B cell (primary cell): ENCODE measurements at regions not wholly inside any gene's neighbourhood (a gene's known extent, or its start where the extent isn't known, plus 50 kb on each side); places are given as distances from the start of the nearest gene placed in this dataset.

ENCODE experiments used
- ATAC-seq: fragments of 200-7000 bp; cut with Tn5 transposase; one replicate; pipeline ENCODE4 v1.10.0; 2021; ENCODE audit warnings: low read depth, mild to moderate bottlenecking, moderate number of reproducible peaks, moderate library complexity
- CTCF ChIA-PET: fragments of 350-600 bp; sonication (Branson Sonifier 250); formaldehyde crosslinking; loops from one replicate; lab custom pipeline; 2021; ENCODE audit warnings: antibody characterized with exemption, inconsistent platforms; lab: Charles Lee
- POLR2A ChIA-PET: fragments of 350-600 bp; sonication (Branson Sonifier 250); formaldehyde crosslinking; loops from one replicate; lab custom pipeline; 2021; ENCODE audit warnings: antibody characterized with exemption; lab: Charles Lee
- DNase-seq: peaks from one replicate; pipeline ENCODE4 v3.0.0; 2013
- H2AFZ ChIP-seq: 2 replicates; pipeline ENCODE4 v1.6.1; 2012; ENCODE audit warnings: mild to moderate bottlenecking, low read depth, low read length; ENCODE audit not compliant: insufficient read depth, poor library complexity, severe bottlenecking
- H3K27ac ChIP-seq, 2 donors: 1 replicate in 1 of 2; 2 replicates in 1 of 2; pipeline ENCODE4 v1.5.1; 2012 to 2013; ENCODE audit warnings: low read length in 2 of 2, mild to moderate bottlenecking in 2 of 2, moderate library complexity in 1 of 2
- H3K27me3 ChIP-seq, 4 experiments: fragments of 200-600 bp in 1 of 4; sonication (generic) in 1 of 4; replicated peaks in 1 of 4; 1 replicate in 2 of 4; 2 replicates in 2 of 4; pipeline versions ENCODE4 v1.6.1 to v1.7.0; 2013 to 2016; ENCODE audit warnings: low read length in 3 of 4, mild to moderate bottlenecking in 2 of 4, mixed read lengths in 1 of 4, moderate library complexity in 1 of 4; ENCODE audit not compliant: insufficient read depth in 4 of 4, control insufficient read depth in 3 of 4; ENCODE audit errors: control extremely low read depth in 1 of 4
- H3K36me3 ChIP-seq, 2 experiments: replicated peaks in 1 of 2; 1 replicate in 1 of 2; 2 replicates in 1 of 2; pipeline versions ENCODE4 v1.6.1 to v1.7.1; 2013; ENCODE audit warnings: low read length in 1 of 2; ENCODE audit not compliant: insufficient read depth in 2 of 2, control insufficient read depth in 1 of 2; ENCODE audit errors: control extremely low read depth in 1 of 2, extremely low read depth in 1 of 2
- H3K4me1 ChIP-seq, 2 donors: fragments of 200-600 bp in 1 of 2; sonication (generic) in 1 of 2; 1 replicate in 1 of 2; 2 replicates in 1 of 2; pipeline versions ENCODE4 v1.5.1 to v1.6.1; 2013 to 2017; ENCODE audit warnings: low read length in 2 of 2; ENCODE audit not compliant: control insufficient read depth in 2 of 2, insufficient read depth in 2 of 2
- H3K4me2 ChIP-seq: replicated peaks from 2 replicates; pipeline ENCODE3; 2012; ENCODE audit warnings: mild to moderate bottlenecking, low read depth, low read length; ENCODE audit not compliant: poor library complexity, severe bottlenecking
- H3K4me3 ChIP-seq, 5 experiments: fragments of 200-600 bp in 1 of 5; sonication (generic) in 1 of 5; 1 replicate in 3 of 5; 2 replicates in 2 of 5; pipeline versions ENCODE4 v1.5.1 to v1.7.0; 2011 to 2016; ENCODE audit warnings: low read length in 4 of 5, mild to moderate bottlenecking in 4 of 5, low read depth in 2 of 5, control low read depth in 1 of 5, moderate library complexity in 1 of 5; ENCODE audit not compliant: insufficient read depth in 1 of 5; ENCODE audit errors: control extremely low read depth in 1 of 5, extremely low read depth in 1 of 5
- H3K79me2 ChIP-seq: fragments of 200-600 bp; sonication (generic); one replicate; pipeline ENCODE4 v1.6.0; 2016; ENCODE audit warnings: low read length; ENCODE audit not compliant: control insufficient read depth, insufficient read depth
- H3K9ac ChIP-seq: fragments of 200-600 bp; sonication (generic); 2 replicates; pipeline ENCODE4 v1.6.1; 2017; ENCODE audit warnings: mild to moderate bottlenecking, low read length, moderate library complexity
- H3K9me3 ChIP-seq, 3 donors: one replicate each; pipeline versions ENCODE4 v1.6.1 to v1.7.1; 2013; ENCODE audit warnings: low read length in 2 of 3; ENCODE audit not compliant: control insufficient read depth in 2 of 3, insufficient read depth in 1 of 3; ENCODE audit errors: control extremely low read depth in 1 of 3
- H4K20me1 ChIP-seq: 2 replicates; pipeline ENCODE4 v1.6.0; 2012; ENCODE audit warnings: mild to moderate bottlenecking, low read length; ENCODE audit not compliant: insufficient read depth, control insufficient read depth, poor library complexity, severe bottlenecking
- H3K27ac Mint-ChIP-seq: one replicate; pipeline ENCODE4 v1.8.0; 2021; ENCODE audit warnings: mixed read lengths
- H3K27me3 Mint-ChIP-seq: one replicate; pipeline ENCODE4 v1.8.0; 2021; ENCODE audit warnings: mixed read lengths
- H3K4me1 Mint-ChIP-seq: one replicate; pipeline ENCODE4 v1.8.0; 2021; ENCODE audit warnings: mixed read lengths
- H3K4me3 Mint-ChIP-seq: one replicate; pipeline ENCODE4 v1.8.0; 2021; ENCODE audit warnings: mixed read lengths
- H3K9me3 Mint-ChIP-seq: one replicate; pipeline ENCODE4 v1.8.0; 2022; ENCODE audit warnings: mixed read lengths; ENCODE audit not compliant: insufficient read depth
- CTCF ChIP-seq: fragments of 200-600 bp; IDR thresholded peaks from one replicate; pipeline ENCODE4 v1.8.0; 2022; ENCODE audit warnings: antibody characterized with exemption, mild to moderate bottlenecking
- EZH2 ChIP-seq: IDR thresholded peaks from 2 replicates; pipeline ENCODE4 v1.6.1; 2012; ENCODE audit warnings: borderline replicate concordance, low read depth, mild to moderate bottlenecking, moderate library complexity, low read length; ENCODE audit not compliant: insufficient read depth, poor library complexity, severe bottlenecking
- WGBS: methylation state at CpG from one replicate; pipeline ENCODE4 v1.1.5; 2013; ENCODE audit warnings: missing lambda C conversion rate; ENCODE audit not compliant: insufficient coverage; 5-methylcytosine and 5-hydroxymethylcytosine counted together
- intact Hi-C: fragments of 100-400 bp; cut with micrococcal nuclease; formaldehyde crosslinking; loops from one replicate; pipeline ENCODE4 v1.10.0; 2022

GRCh38 chr3:31453430-31453829 lies 79.3 kb upstream of the STT3B start:
- peaks cover 5 to 7% of the 10 kb centered on the region in 2 donors for H3K4me1 ChIP-seq
- CTCF ChIA-PET = interaction anchor here (1.1 kb wide), 1 partner anchor 13 kb away, joined by 3 read pairs; no protein-coding TSS in a partner anchor
- H3K27ac ChIP-seq = no peak overlapping the region
- DNase-seq = no peak
- intact Hi-C loops = no loop called here
- Mint-ChIP-seq H3K4me1 (peaks cover 13% of the 10 kb centered on the region), H3K4me3 (no peak overlapping the region), H3K27me3 (peaks cover 9% of the 10 kb centered on the region), H3K9me3 (peaks cover 4% of the 10 kb centered on the region), H3K27ac (no peak overlapping the region)
- H2AFZ ChIP-seq = no peak overlapping the region
- H3K9ac ChIP-seq = no peak overlapping the region
- H3K36me3 ChIP-seq = no peaks in the 10 kb centered on the region
- TF ChIP-seq CTCF (no peak), EZH2 (no peak)
- no peaks in the 10 kb centered on the region for H3K27me3 ChIP-seq
- no peaks in the 10 kb centered on the region for H4K20me1 ChIP-seq
- 84% methylated on average over 6 of the region's 8 CpGs for WGBS
- no peaks in the 10 kb centered on the region for H3K79me2 ChIP-seq
- ATAC-seq = no peak
- POLR2A ChIA-PET = no interaction called here
- no peak overlapping the region for H3K4me2 ChIP-seq
- peaks cover 2 to 13% (median 11%) of the 10 kb centered on the region in 3 donors for H3K9me3 ChIP-seq
- H3K4me3 ChIP-seq = no peak overlapping the region

- Histone ChIP-seq H2AFZ (no peak overlapping the region), H3K36me3 (no peaks in the 10 kb centered on the region), H3K27ac (no peak overlapping the region), H4K20me1 (no peaks in the 10 kb centered on the region), H3K4me3 (no peak overlapping the region), H3K4me2 (no peak overlapping the region), H3K9me3 (peaks cover 0 to 5% (median 0%) of the 10 kb centered on the region in 3 donors), H3K79me2 (no peaks in the 10 kb centered on the region), H3K4me1 (peaks cover 0 to 3% of the 10 kb centered on the region in 2 donors), H3K9ac (no peak overlapping the region), H3K27me3 (no peaks in the 10 kb centered on the region)
- Mint-ChIP-seq H3K4me1 (peaks cover 7% of the 10 kb centered on the region), H3K9me3 (peaks cover 2% of the 10 kb centered on the region), H3K27me3 (peaks cover 6% of the 10 kb centered on the region), H3K27ac (no peak overlapping the region), H3K4me3 (no peak overlapping the region)
- POLR2A ChIA-PET = no interaction called here
- CTCF ChIA-PET = no interaction called here
- DNase-seq (no peak), ATAC-seq (no peak)
- TF ChIP-seq CTCF = no peak
- no peak for TF ChIP-seq EZH2
- WGBS = 97% methylated on average over 5 of the region's 5 CpGs
- intact Hi-C loops = no loop called here
Observed at GRCh38 chr3:31455524-31455923, 77.2 kb upstream of the STT3B start.
